Testis (tissue), 2 donors: ENCODE measurements at regions not wholly inside any gene's neighbourhood (a gene's known extent, or its start where the extent isn't known, plus 50 kb on each side); places are given as distances from the start of the nearest gene placed in this dataset.

ENCODE experiments used
- DNase-seq: peaks from one replicate; pipeline ENCODE4 v3.0.0-alpha.2; 2019
- H3K27ac ChIP-seq, 2 donors: fragments of 200-600 bp; sonication (generic); one replicate each; pipeline ENCODE4 v1.5.1; 2019
- H3K27me3 ChIP-seq: fragments of 200-600 bp; sonication (generic); one replicate; pipeline ENCODE4 v1.5.1; 2019
- H3K36me3 ChIP-seq: fragments of 200-600 bp; sonication (generic); one replicate; pipeline ENCODE4 v1.5.1; 2017; ENCODE audit warnings: low read depth; ENCODE audit errors: missing control alignments
- H3K4me1 ChIP-seq: fragments of 200-600 bp; sonication (generic); one replicate; pipeline ENCODE4 v1.5.1; 2019
- H3K4me3 ChIP-seq, 2 donors: fragments of 200-600 bp; sonication (generic); one replicate each; pipeline ENCODE4 v1.5.1; 2017 to 2019
- H3K9me3 ChIP-seq: fragments of 200-600 bp; sonication (generic); one replicate; pipeline ENCODE4 v1.5.1; 2017
- POLR2A ChIP-seq: fragments of 450-650 bp; IDR thresholded peaks from one replicate; pipeline ENCODE4 v1.6.1; 2017; ENCODE audit warnings: antibody characterized with exemption, mild to moderate bottlenecking, moderate library complexity
- WGBS, 2 donors: methylation state at CpG; one replicate each; pipeline ENCODE4 v1.1.5; 2018; 5-methylcytosine and 5-hydroxymethylcytosine counted together
- intact Hi-C: fragments of 100-400 bp; cut with DNase I; formaldehyde crosslinking; loops from one replicate; pipeline ENCODE4 v1.15.1; 2023; ENCODE audit warnings: low total_unique reads
- TF ChIP-seq, protein P1 (sequence below), 3 experiments: fragments of 450-650 bp in 2 of 3; fragments of 200-600 bp in 1 of 3; sonication (generic) in 1 of 3; IDR thresholded peaks; one replicate each; pipeline ENCODE4 v1.5.1; 2016 to 2019; ENCODE audit warnings: antibody characterized with exemption in 3 of 3, mild to moderate bottlenecking in 2 of 3, moderate library complexity in 1 of 3

GRCh38 chr2:2922156-2922555, 455.5 kb downstream of the EIPR1 start:
- no peak for DNase-seq
- TF ChIP-seq, protein P1, sequence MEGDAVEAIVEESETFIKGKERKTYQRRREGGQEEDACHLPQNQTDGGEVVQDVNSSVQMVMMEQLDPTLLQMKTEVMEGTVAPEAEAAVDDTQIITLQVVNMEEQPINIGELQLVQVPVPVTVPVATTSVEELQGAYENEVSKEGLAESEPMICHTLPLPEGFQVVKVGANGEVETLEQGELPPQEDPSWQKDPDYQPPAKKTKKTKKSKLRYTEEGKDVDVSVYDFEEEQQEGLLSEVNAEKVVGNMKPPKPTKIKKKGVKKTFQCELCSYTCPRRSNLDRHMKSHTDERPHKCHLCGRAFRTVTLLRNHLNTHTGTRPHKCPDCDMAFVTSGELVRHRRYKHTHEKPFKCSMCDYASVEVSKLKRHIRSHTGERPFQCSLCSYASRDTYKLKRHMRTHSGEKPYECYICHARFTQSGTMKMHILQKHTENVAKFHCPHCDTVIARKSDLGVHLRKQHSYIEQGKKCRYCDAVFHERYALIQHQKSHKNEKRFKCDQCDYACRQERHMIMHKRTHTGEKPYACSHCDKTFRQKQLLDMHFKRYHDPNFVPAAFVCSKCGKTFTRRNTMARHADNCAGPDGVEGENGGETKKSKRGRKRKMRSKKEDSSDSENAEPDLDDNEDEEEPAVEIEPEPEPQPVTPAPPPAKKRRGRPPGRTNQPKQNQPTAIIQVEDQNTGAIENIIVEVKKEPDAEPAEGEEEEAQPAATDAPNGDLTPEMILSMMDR (IDR thresholded peaks at IDR 0.05) = no peak
- TF ChIP-seq POLR2A = no peak

GRCh38 chr2:2921011-2921720, 456.5 kb downstream of the EIPR1 start:
- 91 to 94% methylated on average over 13 to 16 of the region's 16 CpGs for WGBS, 2 donors
- no peak for DNase-seq
- H3K36me3 ChIP-seq = no peaks in the 10 kb centered on the region
- no peak overlapping the region for H3K4me3 ChIP-seq
- TF ChIP-seq POLR2A = no peak
- TF ChIP-seq, protein P1 (IDR thresholded peaks at IDR 0.05) = no peak
- H3K9me3 ChIP-seq = no peaks in the 10 kb centered on the region
- no peak overlapping the region for H3K27ac ChIP-seq
- no peaks in the 10 kb centered on the region for H3K27me3 ChIP-seq
- intact Hi-C loops = no loop called here
- no peaks in the 10 kb centered on the region for H3K4me1 ChIP-seq

More at GRCh38 chr2:2922156-2922555, 455.5 kb downstream of the EIPR1 start:
- H3K4me1 ChIP-seq = no peaks in the 10 kb centered on the region
- H3K9me3 ChIP-seq = no peaks in the 10 kb centered on the region
- WGBS, 2 donors = 77 to 90% methylated on average over 6 of the region's 6 CpGs
- H3K4me3 ChIP-seq = no peak overlapping the region
- intact Hi-C loops = no loop called here
- no peak overlapping the region for H3K27ac ChIP-seq
- H3K27me3 ChIP-seq = no peaks in the 10 kb centered on the region
- no peaks in the 10 kb centered on the region for H3K36me3 ChIP-seq

DNA sequence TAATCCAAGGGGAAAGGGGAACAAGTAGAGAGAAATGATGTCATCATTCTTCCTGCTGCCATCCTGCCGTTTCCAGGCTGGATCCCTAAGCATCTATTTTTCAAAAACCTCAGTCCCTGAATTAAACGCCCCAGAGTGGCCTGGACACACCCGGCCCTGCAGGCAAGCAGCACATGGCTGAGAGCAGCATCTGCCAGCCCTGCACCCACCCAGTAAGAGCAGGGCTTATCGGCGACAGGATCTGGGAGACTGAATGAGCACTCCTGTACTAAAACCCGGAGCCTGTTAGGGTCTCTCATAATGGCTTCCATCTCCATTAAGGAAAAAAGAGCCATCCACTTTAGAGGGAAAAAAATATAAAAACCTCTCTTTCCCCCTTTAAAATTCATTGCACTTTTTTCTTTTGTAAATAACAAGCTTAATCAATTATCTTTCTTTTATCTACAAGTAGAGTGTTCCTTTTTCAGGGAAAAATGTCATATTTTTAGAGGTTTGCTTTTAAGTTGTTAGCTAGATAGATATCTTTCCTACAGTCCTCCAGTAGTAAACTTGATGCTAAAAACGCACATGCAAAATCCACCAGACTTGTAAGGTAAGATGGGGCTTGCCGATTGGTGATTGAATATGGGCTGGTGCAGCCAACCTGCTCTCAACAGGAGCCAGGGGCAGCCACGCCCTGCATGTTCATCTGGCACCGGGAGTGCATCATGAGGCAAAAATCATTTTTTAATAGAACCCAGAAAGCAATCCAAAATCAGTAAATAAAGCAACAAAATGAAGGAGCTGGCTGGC, 457.8 kb downstream of the EIPR1 start:
- H3K27ac ChIP-seq = no peak overlapping the region
- H3K27me3 ChIP-seq = no peaks in the 10 kb centered on the region
- DNase-seq = no peak
- no peaks in the 10 kb centered on the region for H3K9me3 ChIP-seq
- no peaks in the 10 kb centered on the region for H3K4me1 ChIP-seq
- 59 to 65% methylated on average over 10 of the region's 10 CpGs for WGBS, 2 donors
- H3K4me3 ChIP-seq = no peak overlapping the region
- TF ChIP-seq, protein P1 (IDR thresholded peaks at IDR 0.05) = no peak
- intact Hi-C loops = no loop called here
- H3K36me3 ChIP-seq = no peaks in the 10 kb centered on the region

DNA sequence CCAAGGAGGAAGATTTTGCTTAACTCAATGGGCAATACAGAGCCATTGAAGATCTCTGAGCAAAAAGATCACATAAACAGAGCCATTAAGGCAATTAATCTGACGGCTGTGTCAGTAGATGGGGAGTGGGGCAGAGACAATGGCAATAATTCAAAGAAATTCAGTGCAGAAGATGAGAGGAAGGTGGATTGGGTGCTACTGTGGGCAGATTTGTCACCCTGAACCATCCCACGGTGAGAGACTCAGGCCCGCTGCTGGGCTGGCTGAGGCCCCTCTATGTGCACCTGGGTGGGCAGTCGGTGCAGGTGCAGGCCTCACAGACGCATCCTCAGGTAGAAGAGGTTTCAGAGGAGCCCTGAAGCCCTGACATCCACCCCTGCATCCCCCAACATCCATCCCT, 458.6 kb downstream of the EIPR1 start:
- Histone ChIP-seq H3K9me3 (no peaks in the 10 kb centered on the region), H3K4me3 (no peak overlapping the region), H3K4me1 (no peaks in the 10 kb centered on the region), H3K27ac (no peak overlapping the region), H3K36me3 (no peaks in the 10 kb centered on the region), H3K27me3 (no peaks in the 10 kb centered on the region)
- no peak for TF ChIP-seq POLR2A
- TF ChIP-seq, protein P1 (IDR thresholded peaks at IDR 0.05) = no peak
- WGBS, 2 donors = 80 to 88% methylated on average over 5 of the region's 5 CpGs
- intact Hi-C loops = no loop called here
- no peak for DNase-seq
